Esophagus squamous epithelium (tissue), 5 donors: ENCODE measurements at regions not wholly inside any gene's neighbourhood (a gene's known extent, or its start where the extent isn't known, plus 50 kb on each side); places are given as distances from the start of the nearest gene placed in this dataset.
A peak's percentile ranks its signal among the peaks of the same experiment; 100 is the strongest.

Experiments used
- DNase-seq: peaks from one replicate; lab custom pipeline; 2025; lab: John Stamatoyannopoulos, UW
- H3K27ac ChIP-seq, 4 donors: fragments of 200-600 bp; sonication (generic); one replicate each; pipeline ENCODE4 v1.5.1; 2016 to 2019; ENCODE audit warnings: mild to moderate bottlenecking in 1 of 4
- H3K27me3 ChIP-seq, 4 donors: fragments of 200-600 bp; sonication (generic); 1 replicate in 3 of 4; 2 replicates in 1 of 4; pipeline versions ENCODE4 v1.5.1 to v1.6.0; 2017 to 2021; ENCODE audit warnings: antibody characterized with exemption in 1 of 4
- H3K36me3 ChIP-seq, 3 donors: fragments of 200-600 bp; sonication (generic); one replicate each; pipeline ENCODE4 v1.5.1; 2016 to 2019
- H3K4me1 ChIP-seq, 3 donors: fragments of 200-600 bp; sonication (generic); one replicate each; pipeline ENCODE4 v1.5.1; 2017 to 2019
- H3K4me3 ChIP-seq, 4 donors: fragments of 200-600 bp; sonication (generic); 1 replicate in 3 of 4; 2 replicates in 1 of 4; pipeline ENCODE4 v1.5.1; 2016 to 2019; ENCODE audit warnings: mild to moderate bottlenecking in 2 of 4, moderate library complexity in 1 of 4
- H3K9me3 ChIP-seq, 3 donors: fragments of 200-600 bp; sonication (generic); one replicate each; pipeline ENCODE4 v1.5.1; 2016 to 2019
- POLR2A ChIP-seq, 4 donors: fragments of 450-650 bp; IDR thresholded peaks; one replicate each; pipeline ENCODE4 v1.6.1; 2017; ENCODE audit warnings: antibody characterized with exemption in 4 of 4, mild to moderate bottlenecking in 4 of 4, moderate library complexity in 3 of 4
- WGBS, 2 donors: methylation state at CpG; one replicate each; pipeline ENCODE4 v1.1.5; 2018; 5-methylcytosine and 5-hydroxymethylcytosine counted together
- intact Hi-C: fragments of 100-400 bp; cut with DNase I; formaldehyde crosslinking; loops from one replicate; pipeline ENCODE4 v1.15.0; 2022
- TF ChIP-seq, protein P1 (sequence below), 6 experiments: fragments of 450-650 bp in 4 of 6; fragments of 200-600 bp in 2 of 6; sonication (generic) in 2 of 6; IDR thresholded peaks; one replicate each; pipeline ENCODE4 v1.5.1; 2016 to 2019; ENCODE audit warnings: antibody characterized with exemption in 6 of 6, mild to moderate bottlenecking in 4 of 6, moderate library complexity in 4 of 6
- donor health status: DM: yes; HTN: yes; CAD: no.

DNA sequence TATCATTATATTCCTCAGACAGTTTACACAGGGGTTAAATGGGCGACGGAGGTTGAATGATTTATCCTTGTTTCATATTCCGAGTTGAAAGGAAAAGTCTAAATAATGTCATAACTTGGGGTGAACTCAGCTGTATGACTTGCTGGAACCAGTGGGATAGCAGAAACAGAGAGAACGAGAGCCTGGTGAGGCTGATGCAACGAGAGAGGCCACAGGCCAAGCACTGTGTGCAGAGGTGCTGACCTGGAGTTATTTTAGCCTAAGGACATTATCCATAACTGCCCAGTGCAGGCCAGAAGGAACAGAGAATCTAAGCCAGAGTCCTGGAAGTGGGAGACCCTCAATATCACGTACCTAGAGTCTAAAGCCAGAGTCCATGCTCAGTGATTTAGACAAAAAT lies 394.9 kb downstream of the MAFB start:
- no peak for DNase-seq
- H3K4me1 ChIP-seq, result peaks cover 0 to 16% (median 5%) of the 10 kb centered on the region in 3 donors
- H3K27me3 ChIP-seq, result no peaks in the 10 kb centered on the region
- H3K4me3 ChIP-seq, result no peak overlapping the region
- intact Hi-C loops, result no loop called here
- H3K9me3 ChIP-seq, result no peaks in the 10 kb centered on the region
- no peaks in the 10 kb centered on the region for H3K36me3 ChIP-seq
- peak overlapping the region in 2 of 4 donors; percentile 31 to 43 for H3K27ac ChIP-seq
- no peak for TF ChIP-seq POLR2A (IDR thresholded peaks at IDR 0.05)
- TF ChIP-seq, protein P1, sequence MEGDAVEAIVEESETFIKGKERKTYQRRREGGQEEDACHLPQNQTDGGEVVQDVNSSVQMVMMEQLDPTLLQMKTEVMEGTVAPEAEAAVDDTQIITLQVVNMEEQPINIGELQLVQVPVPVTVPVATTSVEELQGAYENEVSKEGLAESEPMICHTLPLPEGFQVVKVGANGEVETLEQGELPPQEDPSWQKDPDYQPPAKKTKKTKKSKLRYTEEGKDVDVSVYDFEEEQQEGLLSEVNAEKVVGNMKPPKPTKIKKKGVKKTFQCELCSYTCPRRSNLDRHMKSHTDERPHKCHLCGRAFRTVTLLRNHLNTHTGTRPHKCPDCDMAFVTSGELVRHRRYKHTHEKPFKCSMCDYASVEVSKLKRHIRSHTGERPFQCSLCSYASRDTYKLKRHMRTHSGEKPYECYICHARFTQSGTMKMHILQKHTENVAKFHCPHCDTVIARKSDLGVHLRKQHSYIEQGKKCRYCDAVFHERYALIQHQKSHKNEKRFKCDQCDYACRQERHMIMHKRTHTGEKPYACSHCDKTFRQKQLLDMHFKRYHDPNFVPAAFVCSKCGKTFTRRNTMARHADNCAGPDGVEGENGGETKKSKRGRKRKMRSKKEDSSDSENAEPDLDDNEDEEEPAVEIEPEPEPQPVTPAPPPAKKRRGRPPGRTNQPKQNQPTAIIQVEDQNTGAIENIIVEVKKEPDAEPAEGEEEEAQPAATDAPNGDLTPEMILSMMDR (IDR thresholded peaks at IDR 0.05), result no peak
- WGBS, 2 donors, result 48 to 57% methylated on average over 6 of the region's 6 CpGs

DNA sequence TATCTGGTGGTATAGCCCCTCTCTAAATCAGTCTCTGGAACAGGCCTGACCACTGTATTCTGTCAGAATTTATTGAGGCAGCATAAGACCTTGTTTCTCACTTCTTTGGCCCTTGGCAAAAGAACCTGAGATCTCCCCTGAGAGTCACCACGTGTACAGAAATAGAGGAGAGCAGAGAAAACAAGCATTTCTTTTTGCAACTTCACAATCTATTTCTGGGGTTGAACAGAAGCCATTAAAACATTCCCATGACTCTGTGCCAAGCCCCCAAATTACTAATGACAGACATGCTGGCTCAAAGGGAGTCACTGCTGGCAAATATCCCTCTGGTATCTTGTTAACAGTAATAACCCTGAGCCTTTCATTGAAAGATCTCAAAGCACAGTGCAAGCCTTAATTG lies 395.3 kb downstream of the MAFB start:
- Histone ChIP-seq H3K4me1 (peaks cover 0 to 16% (median 5%) of the 10 kb centered on the region in 3 donors), H3K4me3 (no peak overlapping the region), H3K9me3 (no peaks in the 10 kb centered on the region), H3K27ac (peak overlapping the region in 2 of 4 donors; percentile 31 to 43), H3K27me3 (no peaks in the 10 kb centered on the region), H3K36me3 (no peaks in the 10 kb centered on the region)
- intact Hi-C loops, result no loop called here
- 36 to 50% methylated on average over 1 of the region's 1 CpG for whole genome bisulfite sequencing, 2 donors
- DNase-seq, result no peak
- TF ChIP-seq POLR2A (IDR thresholded peaks at IDR 0.05), result no peak
- TF ChIP-seq, protein P1 (IDR thresholded peaks at IDR 0.05), result no peak

DNA sequence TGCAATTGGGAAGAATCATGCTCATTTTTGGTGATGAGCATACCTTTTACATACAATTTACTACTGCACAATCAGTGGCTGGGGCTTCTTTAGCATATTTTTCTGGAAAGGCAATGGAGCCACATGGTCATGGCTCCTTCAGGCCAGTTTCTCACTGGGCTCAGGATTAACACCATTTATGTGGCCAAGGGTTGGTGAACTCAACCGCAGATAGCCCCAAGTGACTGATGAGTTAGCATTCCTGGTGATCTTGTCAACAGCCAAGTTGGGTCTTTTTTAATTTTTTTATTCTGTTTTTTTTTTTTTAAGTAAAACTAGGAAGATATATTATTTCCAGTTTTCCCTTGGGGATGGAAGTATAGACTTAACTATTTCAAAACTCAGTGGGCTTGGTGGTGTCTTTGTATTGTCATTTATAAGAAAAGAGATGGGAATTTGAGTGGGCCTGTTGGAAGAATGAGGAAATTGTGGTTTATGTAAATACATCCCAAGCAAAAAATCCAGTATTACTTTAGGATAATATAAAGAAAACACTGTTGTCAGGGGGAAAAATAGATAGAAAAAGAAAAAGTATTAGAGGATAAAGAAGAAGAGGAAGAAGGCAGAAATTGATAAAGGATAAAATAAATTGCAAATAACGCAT lies 397.4 kb downstream of the MAFB start:
- intact Hi-C loops, result no loop called here
- Histone ChIP-seq H3K27ac (no peak overlapping the region), H3K4me1 (peaks cover under 1 to 32% (median 13%) of the 10 kb centered on the region in 3 donors), H3K27me3 (no peaks in the 10 kb centered on the region), H3K9me3 (no peaks in the 10 kb centered on the region), H3K4me3 (no peak overlapping the region), H3K36me3 (no peaks in the 10 kb centered on the region)
- WGBS, 2 donors, result 89 to 95% methylated on average over 2 of the region's 2 CpGs
- no peak for TF ChIP-seq POLR2A (IDR thresholded peaks at IDR 0.05)
- DNase-seq, result no peak

DNA sequence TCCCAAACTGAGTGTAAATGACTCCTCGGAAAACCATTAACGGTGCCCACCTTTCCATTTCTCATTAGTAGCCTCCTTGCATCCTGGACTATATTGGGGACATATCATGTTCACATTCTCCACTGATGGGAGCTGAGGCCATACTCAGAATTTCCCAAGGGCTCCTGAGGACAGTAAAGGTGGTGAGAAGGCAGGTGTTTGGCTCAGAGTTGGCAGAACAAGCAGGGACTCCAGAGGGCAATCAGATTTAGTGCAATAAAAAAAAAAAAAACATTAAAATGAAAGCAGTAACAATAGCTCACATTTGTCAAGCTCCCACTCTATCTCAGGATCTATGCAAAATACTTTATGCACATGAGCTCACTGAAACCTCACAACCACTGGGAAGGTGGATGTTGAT lies 401.4 kb downstream of the MAFB start:
- Histone ChIP-seq H3K9me3 (no peaks in the 10 kb centered on the region), H3K27ac (peak overlapping the region in 3 of 4 donors; percentile 44 to 84 (median 57)), H3K36me3 (no peaks in the 10 kb centered on the region), H3K27me3 (no peaks in the 10 kb centered on the region), H3K4me3 (no peak overlapping the region), H3K4me1 (peaks cover 18 to 56% (median 37%) of the 10 kb centered on the region in 3 donors)
- intact Hi-C loops, result loop anchor here (10.0 kb wide), 1 partner anchor 397 kb away; the partner anchor contains the start of gene MAFB
- TF ChIP-seq, protein P1 (IDR thresholded peaks at IDR 0.05), result no peak
- no peak for TF ChIP-seq POLR2A (IDR thresholded peaks at IDR 0.05)
- no peak for DNase-seq
- WGBS, 2 donors, result 23 to 67% methylated on average over 2 of the region's 2 CpGs

DNA sequence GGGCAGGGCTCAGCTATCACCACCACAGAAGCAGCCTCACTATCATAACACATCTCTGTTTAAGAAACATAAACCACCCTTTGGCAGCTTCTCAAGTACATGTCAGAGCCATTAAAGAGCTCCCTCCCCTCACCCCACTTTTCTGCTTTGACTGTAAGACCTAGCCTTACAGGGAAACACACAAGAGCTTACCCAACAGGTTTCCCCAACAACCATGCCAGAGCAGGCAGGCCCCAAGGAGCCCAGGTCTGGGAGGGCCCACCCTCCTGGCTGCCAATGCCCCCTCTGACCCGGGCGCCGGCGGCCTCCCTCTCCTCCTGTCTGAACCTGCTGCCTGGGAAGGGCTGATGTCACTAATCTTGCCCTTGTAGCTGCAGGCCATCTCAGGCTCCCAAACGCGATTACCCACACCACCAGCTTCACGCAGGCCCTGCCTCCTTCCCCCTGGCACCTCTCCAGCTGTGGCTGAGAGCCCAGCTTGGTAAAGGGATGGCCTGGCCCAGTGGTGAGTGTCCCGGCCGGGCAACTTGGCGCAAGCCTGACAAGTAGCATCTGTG lies 402.0 kb downstream of the MAFB start:
- Histone ChIP-seq H3K27ac (peak overlapping the region; percentile 41 to 84 (median 50)), H3K27me3 (no peaks in the 10 kb centered on the region), H3K4me1 (peaks cover 24 to 62% (median 43%) of the 10 kb centered on the region in 3 donors), H3K4me3 (no peak overlapping the region), H3K9me3 (no peaks in the 10 kb centered on the region), H3K36me3 (no peaks in the 10 kb centered on the region)
- TF ChIP-seq, protein P1 (IDR thresholded peaks at IDR 0.05), result no peak
- TF ChIP-seq POLR2A (IDR thresholded peaks at IDR 0.05), result no peak
- DNase-seq, result peak; percentile 26
- intact Hi-C loops, result loop anchor here (10.0 kb wide), 1 partner anchor 398 kb away; the partner anchor contains the start of gene MAFB
- WGBS, 2 donors, result 67% methylated on average over 4 of the region's 10 CpGs; no CpG with 5 or more reads in 1 of the 2 donors
